ENCODE measurements at regions not wholly inside any gene's neighbourhood (a gene's known extent, or its start where the extent isn't known, plus 50 kb on each side); places are given as distances from the start of the nearest gene placed in this dataset.

DNA sequence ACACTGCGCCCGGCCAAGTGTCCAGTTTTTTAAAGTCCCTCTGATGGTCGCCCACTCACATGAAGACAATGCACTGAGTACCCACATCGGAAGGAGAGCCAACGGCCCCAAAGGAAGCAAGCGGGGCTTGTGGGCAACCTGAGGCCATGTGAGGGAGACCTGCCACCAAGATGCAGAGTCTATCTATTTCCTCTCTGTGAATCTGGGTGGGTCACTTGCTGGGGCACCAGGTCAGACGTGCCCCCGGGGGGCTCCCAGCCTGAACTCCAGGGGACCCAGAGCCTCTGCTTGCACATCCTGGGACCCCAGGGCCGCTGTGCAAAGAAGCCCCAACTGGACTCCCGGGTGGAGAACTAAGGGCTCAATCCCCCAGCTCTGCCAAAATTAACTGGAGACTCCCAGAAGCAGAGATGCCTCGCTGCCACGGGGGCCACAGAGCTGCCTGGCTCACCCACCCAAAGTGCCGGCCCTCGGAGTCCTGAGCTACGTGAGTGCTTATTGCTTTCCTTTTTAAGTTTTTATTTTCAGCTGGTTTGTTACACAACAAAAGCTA lies 106.4 kb downstream of the BRD1 start:
- TF ChIP-seq, protein P1, sequence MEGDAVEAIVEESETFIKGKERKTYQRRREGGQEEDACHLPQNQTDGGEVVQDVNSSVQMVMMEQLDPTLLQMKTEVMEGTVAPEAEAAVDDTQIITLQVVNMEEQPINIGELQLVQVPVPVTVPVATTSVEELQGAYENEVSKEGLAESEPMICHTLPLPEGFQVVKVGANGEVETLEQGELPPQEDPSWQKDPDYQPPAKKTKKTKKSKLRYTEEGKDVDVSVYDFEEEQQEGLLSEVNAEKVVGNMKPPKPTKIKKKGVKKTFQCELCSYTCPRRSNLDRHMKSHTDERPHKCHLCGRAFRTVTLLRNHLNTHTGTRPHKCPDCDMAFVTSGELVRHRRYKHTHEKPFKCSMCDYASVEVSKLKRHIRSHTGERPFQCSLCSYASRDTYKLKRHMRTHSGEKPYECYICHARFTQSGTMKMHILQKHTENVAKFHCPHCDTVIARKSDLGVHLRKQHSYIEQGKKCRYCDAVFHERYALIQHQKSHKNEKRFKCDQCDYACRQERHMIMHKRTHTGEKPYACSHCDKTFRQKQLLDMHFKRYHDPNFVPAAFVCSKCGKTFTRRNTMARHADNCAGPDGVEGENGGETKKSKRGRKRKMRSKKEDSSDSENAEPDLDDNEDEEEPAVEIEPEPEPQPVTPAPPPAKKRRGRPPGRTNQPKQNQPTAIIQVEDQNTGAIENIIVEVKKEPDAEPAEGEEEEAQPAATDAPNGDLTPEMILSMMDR (IDR thresholded peaks at IDR 0.05; ENCODE audit: insufficient read depth, low read depth, low read length): no peak
- ChIA-PET POLR2A (no interaction called here), CTCF (no interaction called here)
- Histone ChIP-seq H3K36me3 (ENCODE audit: control insufficient read depth, insufficient read depth, low read length) (no peaks in the 10 kb centered on the region), H3K27me3 (ENCODE audit: control insufficient read depth, insufficient read depth, low read length) (peaks cover 2% of the 10 kb centered on the region; the same call in 1 of the 2 replicates), H3K4me3 (ENCODE audit: low read depth, low read length) (no peak overlapping the region)
- no peak for DNase-seq (ENCODE audit: low read depth)

DNA sequence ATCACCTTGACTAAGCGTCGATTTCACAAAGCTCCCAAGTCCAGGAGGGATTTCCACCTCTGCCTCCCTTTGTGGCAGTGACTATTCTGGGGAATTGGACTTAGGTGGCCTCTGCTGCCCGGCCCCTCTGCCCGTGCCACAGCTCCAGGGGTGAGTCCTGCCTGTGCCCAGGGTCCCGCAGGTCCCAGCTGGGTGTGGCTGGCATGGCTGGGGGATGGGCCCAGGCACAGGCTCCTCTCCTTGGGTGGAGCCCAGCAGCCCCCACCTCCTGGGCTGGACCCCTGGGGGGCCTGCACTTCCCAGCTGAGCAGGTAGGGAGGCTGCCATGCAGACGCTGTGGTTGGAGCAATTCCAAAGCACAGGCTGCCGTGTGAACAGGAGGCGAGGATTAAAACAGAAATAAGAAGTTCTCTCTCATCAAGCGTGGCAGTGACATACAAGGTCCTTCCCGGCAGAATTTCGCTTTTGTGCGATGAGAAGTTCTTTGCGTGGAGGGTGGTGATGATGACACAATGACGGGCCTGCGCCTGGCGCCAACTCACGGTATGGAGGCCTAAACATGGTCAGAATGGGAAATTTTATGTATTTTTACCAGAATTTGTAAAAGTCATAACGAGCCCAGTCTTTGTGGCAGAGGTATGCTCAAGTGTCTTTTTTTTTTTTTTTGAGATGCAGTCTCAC lies 107.3 kb downstream of the BRD1 start:
- Histone ChIP-seq H3K27me3 (ENCODE audit: control insufficient read depth, insufficient read depth, low read length) (peaks cover 2% of the 10 kb centered on the region; the same call in 1 of the 2 replicates), H3K4me3 (ENCODE audit: low read depth, low read length) (no peak overlapping the region), H3K36me3 (ENCODE audit: control insufficient read depth, insufficient read depth, low read length) (no peaks in the 10 kb centered on the region)
- ChIA-PET POLR2A (no interaction called here), CTCF (no interaction called here)
- DNase-seq (ENCODE audit: low read depth): no peak
- TF ChIP-seq, protein P1 (IDR thresholded peaks at IDR 0.05; ENCODE audit: insufficient read depth, low read depth, low read length): no peak

DNA sequence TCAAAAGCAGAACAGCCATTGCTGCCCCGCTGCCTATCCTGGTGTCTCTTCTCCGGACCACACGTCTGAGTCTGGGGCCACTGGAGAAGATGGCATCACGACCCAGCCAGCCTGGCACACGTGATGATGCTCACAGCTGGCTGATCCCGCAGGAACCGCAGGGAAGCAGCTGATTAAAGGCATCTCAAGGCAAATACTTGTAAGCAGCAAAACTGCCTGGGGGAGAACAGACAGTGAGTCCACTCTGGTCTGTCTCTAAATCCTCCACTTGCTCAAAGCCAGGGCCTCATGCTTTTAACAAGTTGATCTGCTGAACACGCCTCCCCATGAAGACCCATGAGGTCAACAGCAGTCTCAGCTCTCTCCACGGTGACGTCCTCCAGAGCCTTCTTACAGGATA lies 108.6 kb downstream of the BRD1 start:
- no peaks in the 10 kb centered on the region for H3K27me3 ChIP-seq (ENCODE audit: control insufficient read depth, insufficient read depth, low read length)
- H3K36me3 ChIP-seq (ENCODE audit: control insufficient read depth, insufficient read depth, low read length): no peaks in the 10 kb centered on the region
- ChIA-PET CTCF (no interaction called here), POLR2A (no interaction called here)
- H3K4me3 ChIP-seq (ENCODE audit: low read depth, low read length): no peak overlapping the region
- TF ChIP-seq, protein P1 (IDR thresholded peaks at IDR 0.05; ENCODE audit: insufficient read depth, low read depth, low read length): no peak
- DNase-seq (ENCODE audit: low read depth): no peak

DNA sequence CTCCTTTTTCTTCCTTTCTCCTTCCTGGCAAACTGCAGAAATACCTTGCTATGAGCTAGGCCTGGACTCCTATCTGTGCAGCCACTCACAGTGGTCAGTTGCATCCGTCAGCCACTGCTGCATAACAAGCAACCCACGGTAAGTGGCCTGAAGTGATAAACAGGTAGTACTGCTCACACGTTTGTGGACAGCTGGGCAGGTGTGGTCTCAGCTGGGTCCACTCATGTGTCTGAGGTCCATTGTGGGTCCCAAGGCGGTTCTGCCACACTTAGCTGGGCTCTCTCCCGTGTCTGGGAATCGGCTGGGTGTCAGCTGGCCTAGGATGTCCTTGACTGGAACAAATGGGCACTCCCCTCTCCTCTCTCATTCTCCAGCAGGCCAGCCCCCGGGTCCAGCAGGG lies 109.3 kb downstream of the BRD1 start:
- TF ChIP-seq, protein P1 (IDR thresholded peaks at IDR 0.05; ENCODE audit: insufficient read depth, low read depth, low read length): no peak
- DNase-seq (ENCODE audit: low read depth): no peak
- ChIA-PET CTCF (no interaction called here), POLR2A (no interaction called here)
- H3K4me3 ChIP-seq (ENCODE audit: low read depth, low read length): no peak overlapping the region
- no peaks in the 10 kb centered on the region for H3K27me3 ChIP-seq (ENCODE audit: control insufficient read depth, insufficient read depth, low read length)
- no peaks in the 10 kb centered on the region for H3K36me3 ChIP-seq (ENCODE audit: control insufficient read depth, insufficient read depth, low read length)

DNA sequence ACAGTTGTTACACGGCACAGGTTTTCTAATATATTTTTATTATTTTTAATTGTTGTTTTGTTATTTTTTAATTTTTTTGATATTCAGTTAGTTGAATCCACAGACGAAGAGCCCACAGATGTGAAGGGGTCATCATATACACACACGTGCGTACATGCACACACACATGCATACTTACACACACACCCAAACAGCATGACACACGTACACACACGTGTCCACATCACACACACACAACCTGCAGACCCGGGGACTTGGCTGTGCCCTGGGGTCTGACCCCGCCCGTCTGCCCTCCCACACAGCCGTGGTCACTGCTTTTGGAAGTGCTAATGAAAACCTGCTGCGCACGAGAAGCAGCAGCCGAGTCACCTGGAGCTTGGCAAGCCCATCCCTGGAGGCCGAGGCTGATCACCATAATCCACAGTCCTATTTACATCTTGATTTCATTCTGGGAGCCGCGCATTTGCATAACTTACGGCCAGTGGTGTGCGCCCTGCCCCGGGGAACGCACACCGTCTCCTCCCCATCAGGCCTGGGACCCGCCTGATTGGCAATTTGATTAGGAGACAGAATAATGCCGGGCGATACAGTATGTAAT lies 110.3 kb downstream of the BRD1 start:
- CTCF ChIA-PET: no interaction called here
- no peaks in the 10 kb centered on the region for H3K27me3 ChIP-seq (ENCODE audit: control insufficient read depth, insufficient read depth, low read length)
- TF ChIP-seq, protein P1 (IDR thresholded peaks at IDR 0.05; ENCODE audit: insufficient read depth, low read depth, low read length): no peak
- H3K36me3 ChIP-seq (ENCODE audit: control insufficient read depth, insufficient read depth, low read length): no peaks in the 10 kb centered on the region
- no peak for DNase-seq (ENCODE audit: low read depth)
- H3K4me3 ChIP-seq (ENCODE audit: low read depth, low read length): no peak overlapping the region
- POLR2A ChIA-PET: no interaction called here

Measured in BJ (cell line).